HEK293 (cell line): ENCODE measurements at regions not wholly inside any gene's neighbourhood (a gene's known extent, or its start where the extent isn't known, plus 50 kb on each side); places are given as distances from the start of the nearest gene placed in this dataset.

ENCODE experiments used
- CTCF ChIA-PET: fragments of 350-600 bp; formaldehyde crosslinking; extraction: SDS; loops from one replicate; lab custom pipeline; 2021; ENCODE audit warnings: antibody characterized with exemption; lab: Yijun Ruan, JAX
- POLR2A ChIA-PET: fragments of 300-600 bp; formaldehyde crosslinking; extraction: SDS; loops from one replicate; lab custom pipeline; 2020; ENCODE audit warnings: antibody characterized with exemption, inconsistent platforms; lab: Yijun Ruan, JAX
- H3K27ac ChIP-seq: fragments of 200-500 bp; sonication (Bioruptor generic); 2 replicates; pipeline ENCODE4 v1.5.1; 2014; ENCODE audit warnings: low read depth, low read length, control low read depth, inconsistent platforms; ENCODE audit errors: extremely low read depth
- H3K36me3 ChIP-seq, 2 experiments: fragments of 200-500 bp in 1 of 2; sonication (Bioruptor generic) in 1 of 2; 1 replicate in 1 of 2; 2 replicates in 1 of 2; pipeline ENCODE4 v1.5.1; 2014 to 2017; ENCODE audit warnings: inconsistent platforms in 2 of 2, low read length in 2 of 2; ENCODE audit not compliant: control insufficient read depth in 2 of 2, insufficient read depth in 1 of 2
- H3K4me1 ChIP-seq: fragments of 200-500 bp; sonication (Bioruptor generic); 2 replicates; pipeline ENCODE4 v1.5.1; 2014; ENCODE audit warnings: mild to moderate bottlenecking, low read length, inconsistent platforms; ENCODE audit not compliant: control insufficient read depth, insufficient read depth
- H3K4me3 ChIP-seq: 2 replicates; pipeline ENCODE4 v1.5.1; 2011; ENCODE audit warnings: low read depth, mild to moderate bottlenecking, control low read depth, low read length, moderate library complexity
- H3K9me3 ChIP-seq: fragments of 200-500 bp; sonication (Bioruptor generic); 2 replicates; pipeline ENCODE4 v1.5.1; 2014; ENCODE audit warnings: low read depth, low read length, inconsistent platforms; ENCODE audit not compliant: control insufficient read depth, insufficient read depth
- HOXC10 ChIP-seq: sonication (generic); formaldehyde crosslinking; IDR thresholded peaks from 2 replicates; pipeline ENCODE4 v1.8.1; 2023; ENCODE audit warnings: mild to moderate bottlenecking, missing genetic modification reagents
- KLF7 ChIP-seq: fragments of 450-650 bp; formaldehyde crosslinking; IDR thresholded peaks from 2 replicates; pipeline ENCODE4 v1.5.1; 2016; ENCODE audit warnings: missing biosample characterization, missing genetic modification characterization, borderline replicate concordance
- SETDB1 ChIP-seq: IDR thresholded peaks from one replicate; pipeline ENCODE4 v1.6.1; 2017; ENCODE audit warnings: mild to moderate bottlenecking, low read length, moderate library complexity, mixed read lengths; ENCODE audit not compliant: insufficient read length
- TRIM28 ChIP-seq: IDR thresholded peaks from 2 replicates; pipeline ENCODE4 v1.6.1; 2011; ENCODE audit warnings: low read length, control low read depth, borderline replicate concordance
- YY1 ChIP-seq: fragments of 450-650 bp; formaldehyde crosslinking; IDR thresholded peaks from 2 replicates; pipeline ENCODE4 v1.5.1; 2018; ENCODE audit warnings: missing biosample characterization, missing genetic modification characterization
- ZBTB21 ChIP-seq: fragments of 450-650 bp; formaldehyde crosslinking; IDR thresholded peaks from 2 replicates; pipeline ENCODE4 v1.5.1; 2017; ENCODE audit warnings: missing biosample characterization, missing genetic modification characterization
- ZBTB44 ChIP-seq: fragments of 450-650 bp; IDR thresholded peaks from 2 replicates; pipeline ENCODE4 v1.5.1; 2018; ENCODE audit warnings: missing biosample characterization, mild to moderate bottlenecking, missing genetic modification characterization
- ZIC2 ChIP-seq: fragments of 450-650 bp; formaldehyde crosslinking; IDR thresholded peaks from 2 replicates; pipeline ENCODE4 v1.5.1; 2016; ENCODE audit warnings: missing biosample characterization, missing genetic modification characterization
- ZNF132 ChIP-seq: fragments of 450-650 bp; formaldehyde crosslinking; IDR thresholded peaks from 2 replicates; pipeline ENCODE4 v1.5.1; 2017; ENCODE audit warnings: missing biosample characterization, missing genetic modification characterization, borderline replicate concordance
- ZNF133 ChIP-seq: fragments of 450-650 bp; formaldehyde crosslinking; IDR thresholded peaks from 2 replicates; pipeline ENCODE4 v1.5.1; 2016; ENCODE audit warnings: missing biosample characterization, missing genetic modification characterization
- ZNF169 ChIP-seq: fragments of 450-650 bp; formaldehyde crosslinking; IDR thresholded peaks from 2 replicates; pipeline ENCODE4 v1.5.1; 2016; ENCODE audit warnings: missing biosample characterization, missing genetic modification characterization
- ZNF19 ChIP-seq: fragments of 450-650 bp; formaldehyde crosslinking; IDR thresholded peaks from 2 replicates; pipeline ENCODE4; 2016; ENCODE audit warnings: missing biosample characterization, missing genetic modification characterization, low read depth
- ZNF202 ChIP-seq: fragments of 450-650 bp; formaldehyde crosslinking; IDR thresholded peaks from 2 replicates; pipeline ENCODE4 v1.5.1; 2016; ENCODE audit warnings: missing biosample characterization, missing genetic modification characterization, borderline replicate concordance
- ZNF449 ChIP-seq: fragments of 450-650 bp; formaldehyde crosslinking; IDR thresholded peaks from 2 replicates; pipeline ENCODE4 v1.5.1; 2017; ENCODE audit warnings: missing biosample characterization, mild to moderate bottlenecking, missing genetic modification characterization, moderate library complexity
- ZNF626 ChIP-seq: fragments of 450-650 bp; sonication (Bioruptor Pico); formaldehyde crosslinking; IDR thresholded peaks from 2 replicates; pipeline ENCODE4 v1.5.1; 2018; ENCODE audit warnings: missing biosample characterization, missing genetic modification characterization, inconsistent platforms
- ZNF707 ChIP-seq: fragments of 450-650 bp; formaldehyde crosslinking; IDR thresholded peaks from 2 replicates; pipeline ENCODE4 v1.5.1; 2016; ENCODE audit warnings: missing biosample characterization, missing genetic modification characterization
- ZNF747 ChIP-seq: fragments of 450-650 bp; formaldehyde crosslinking; IDR thresholded peaks from 2 replicates; pipeline ENCODE4 v1.5.1; 2016; ENCODE audit warnings: missing biosample characterization, missing genetic modification characterization
- ZNF791 ChIP-seq: fragments of 450-650 bp; formaldehyde crosslinking; IDR thresholded peaks from 2 replicates; pipeline ENCODE4 v1.5.1; 2016; ENCODE audit warnings: missing biosample characterization, missing genetic modification characterization
- ZNF830 ChIP-seq: fragments of 450-650 bp; IDR thresholded peaks from 2 replicates; pipeline ENCODE4 v1.5.0; 2018; ENCODE audit warnings: missing biosample characterization, missing genetic modification characterization, low read depth, mild to moderate bottlenecking, moderate library complexity
- TF ChIP-seq, protein P1 (sequence below): fragments of 450-650 bp; formaldehyde crosslinking; optimal IDR thresholded peaks from 2 replicates; pipeline ENCODE3; 2016; ENCODE audit warnings: missing biosample characterization, mild to moderate bottlenecking, missing genetic modification characterization
- TF ChIP-seq, protein P2 (sequence below): fragments of 450-650 bp; formaldehyde crosslinking; IDR thresholded peaks from 2 replicates; pipeline ENCODE4; 2016; ENCODE audit warnings: missing biosample characterization, missing genetic modification characterization
- TF ChIP-seq, protein P3 (sequence below): fragments of 450-650 bp; formaldehyde crosslinking; IDR thresholded peaks from 2 replicates; pipeline ENCODE4 v1.5.1; 2016; ENCODE audit warnings: missing biosample characterization, missing genetic modification characterization
- TF ChIP-seq, protein P4 (sequence below): fragments of 450-650 bp; formaldehyde crosslinking; IDR thresholded peaks from 2 replicates; pipeline ENCODE4 v1.5.1; 2016; ENCODE audit warnings: missing biosample characterization, missing genetic modification characterization
- TF ChIP-seq, protein P5 (sequence below): IDR thresholded peaks from 2 replicates; pipeline ENCODE4 v1.6.1; 2011; ENCODE audit warnings: mild to moderate bottlenecking, low read depth, low read length, borderline replicate concordance

GRCh38 chr4:181908168-181908567, 335.0 kb upstream of the TENM3 start:
- H3K27ac ChIP-seq = no peak overlapping the region
- CTCF ChIA-PET = no interaction called here

DNA sequence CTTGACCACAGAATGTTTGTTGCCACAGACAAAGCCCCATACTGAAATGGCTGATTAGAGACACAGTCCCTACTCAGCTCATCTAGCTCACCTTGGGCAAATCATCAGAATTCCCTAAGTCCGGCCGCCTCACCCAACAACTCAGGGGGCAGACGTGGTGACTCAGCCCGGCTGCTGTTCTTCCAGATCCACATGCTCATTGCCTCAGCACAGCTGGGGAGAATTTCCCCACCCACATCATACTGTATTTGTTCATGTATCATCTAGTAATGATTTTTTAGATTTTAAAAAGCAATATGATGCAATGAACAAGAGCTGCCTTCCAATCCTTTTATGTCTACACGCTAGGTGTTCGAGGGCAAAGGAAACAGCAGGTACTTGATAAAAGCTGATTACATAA, 333.8 kb upstream of the TENM3 start:
- Histone ChIP-seq H3K9me3 (no peaks in the 10 kb centered on the region), H3K27ac (no peak overlapping the region), H3K4me3 (no peak overlapping the region), H3K4me1 (no peaks in the 10 kb centered on the region), H3K36me3 (no peaks in the 10 kb centered on the region)
- ChIA-PET POLR2A (no interaction called here), CTCF (no interaction called here)
- TF ChIP-seq ZNF830 (tag by site-specific recombination) = no peak
- no peak for TF ChIP-seq ZNF202 (tag by site-specific recombination)
- no peak for TF ChIP-seq ZBTB21 (tag by site-specific recombination)
- no peak for TF ChIP-seq TRIM28
- no peak for TF ChIP-seq ZNF449 (tag by site-specific recombination)
- TF ChIP-seq ZNF133 (tag by site-specific recombination) = no peak
- TF ChIP-seq, protein P1, sequence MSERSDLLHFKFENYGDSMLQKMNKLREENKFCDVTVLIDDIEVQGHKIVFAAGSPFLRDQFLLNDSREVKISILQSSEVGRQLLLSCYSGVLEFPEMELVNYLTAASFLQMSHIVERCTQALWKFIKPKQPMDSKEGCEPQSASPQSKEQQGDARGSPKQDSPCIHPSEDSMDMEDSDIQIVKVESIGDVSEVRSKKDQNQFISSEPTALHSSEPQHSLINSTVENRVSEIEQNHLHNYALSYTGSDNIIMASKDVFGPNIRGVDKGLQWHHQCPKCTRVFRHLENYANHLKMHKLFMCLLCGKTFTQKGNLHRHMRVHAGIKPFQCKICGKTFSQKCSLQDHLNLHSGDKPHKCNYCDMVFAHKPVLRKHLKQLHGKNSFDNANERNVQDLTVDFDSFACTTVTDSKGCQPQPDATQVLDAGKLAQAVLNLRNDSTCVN = no peak
- no peak for TF ChIP-seq ZNF707 (tag by site-specific recombination)
- TF ChIP-seq, protein P2, sequence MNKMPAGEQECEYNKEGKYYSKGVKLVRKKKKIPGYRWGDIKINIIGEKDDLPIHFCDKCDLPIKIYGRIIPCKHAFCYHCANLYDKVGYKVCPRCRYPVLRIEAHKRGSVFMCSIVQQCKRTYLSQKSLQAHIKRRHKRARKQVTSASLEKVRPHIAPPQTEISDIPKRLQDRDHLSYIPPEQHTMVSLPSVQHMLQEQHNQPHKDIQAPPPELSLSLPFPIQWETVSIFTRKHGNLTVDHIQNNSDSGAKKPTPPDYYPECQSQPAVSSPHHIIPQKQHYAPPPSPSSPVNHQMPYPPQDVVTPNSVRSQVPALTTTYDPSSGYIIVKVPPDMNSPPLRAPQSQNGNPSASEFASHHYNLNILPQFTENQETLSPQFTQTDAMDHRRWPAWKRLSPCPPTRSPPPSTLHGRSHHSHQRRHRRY (tag by site-specific recombination) = no peak
- no peak for TF ChIP-seq ZNF626 (tag by site-specific recombination)

More at GRCh38 chr4:181908168-181908567, 335.0 kb upstream of the TENM3 start:
- TF ChIP-seq HOXC10 (no peak), ZNF747 (no peak), ZNF169 (tag by site-specific recombination) (no peak), KLF7 (tag by site-specific recombination) (no peak), ZBTB44 (tag by site-specific recombination) (no peak), ZNF19 (tag by site-specific recombination) (no peak), ZNF791 (no peak), ZNF132 (tag by site-specific recombination) (no peak), ZIC2 (tag by site-specific recombination) (no peak), YY1 (tag by site-specific recombination) (no peak), SETDB1 (no peak)
- TF ChIP-seq, protein P3, sequence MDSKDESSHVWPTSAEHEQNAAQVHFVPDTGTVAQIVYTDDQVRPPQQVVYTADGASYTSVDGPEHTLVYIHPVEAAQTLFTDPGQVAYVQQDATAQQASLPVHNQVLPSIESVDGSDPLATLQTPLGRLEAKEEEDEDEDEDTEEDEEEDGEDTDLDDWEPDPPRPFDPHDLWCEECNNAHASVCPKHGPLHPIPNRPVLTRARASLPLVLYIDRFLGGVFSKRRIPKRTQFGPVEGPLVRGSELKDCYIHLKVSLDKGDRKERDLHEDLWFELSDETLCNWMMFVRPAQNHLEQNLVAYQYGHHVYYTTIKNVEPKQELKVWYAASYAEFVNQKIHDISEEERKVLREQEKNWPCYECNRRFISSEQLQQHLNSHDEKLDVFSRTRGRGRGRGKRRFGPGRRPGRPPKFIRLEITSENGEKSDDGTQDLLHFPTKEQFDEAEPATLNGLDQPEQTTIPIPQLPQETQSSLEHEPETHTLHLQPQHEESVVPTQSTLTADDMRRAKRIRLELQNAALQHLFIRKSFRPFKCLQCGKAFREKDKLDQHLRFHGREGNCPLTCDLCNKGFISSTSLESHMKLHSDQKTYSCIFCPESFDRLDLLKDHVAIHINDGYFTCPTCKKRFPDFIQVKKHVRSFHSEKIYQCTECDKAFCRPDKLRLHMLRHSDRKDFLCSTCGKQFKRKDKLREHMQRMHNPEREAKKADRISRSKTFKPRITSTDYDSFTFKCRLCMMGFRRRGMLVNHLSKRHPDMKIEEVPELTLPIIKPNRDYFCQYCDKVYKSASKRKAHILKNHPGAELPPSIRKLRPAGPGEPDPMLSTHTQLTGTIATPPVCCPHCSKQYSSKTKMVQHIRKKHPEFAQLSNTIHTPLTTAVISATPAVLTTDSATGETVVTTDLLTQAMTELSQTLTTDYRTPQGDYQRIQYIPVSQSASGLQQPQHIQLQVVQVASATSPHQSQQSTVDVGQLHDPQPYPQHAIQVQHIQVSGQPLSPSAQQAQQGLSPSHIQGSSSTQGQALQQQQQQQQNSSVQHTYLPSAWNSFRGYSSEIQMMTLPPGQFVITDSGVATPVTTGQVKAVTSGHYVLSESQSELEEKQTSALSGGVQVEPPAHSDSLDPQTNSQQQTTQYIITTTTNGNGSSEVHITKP = no peak
- TF ChIP-seq, protein P2 (tag by site-specific recombination) = no peak
- TF ChIP-seq, protein P4, sequence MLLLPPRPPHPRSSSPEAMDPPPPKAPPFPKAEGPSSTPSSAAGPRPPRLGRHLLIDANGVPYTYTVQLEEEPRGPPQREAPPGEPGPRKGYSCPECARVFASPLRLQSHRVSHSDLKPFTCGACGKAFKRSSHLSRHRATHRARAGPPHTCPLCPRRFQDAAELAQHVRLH (tag by site-specific recombination) = no peak
- TF ChIP-seq, protein P5, sequence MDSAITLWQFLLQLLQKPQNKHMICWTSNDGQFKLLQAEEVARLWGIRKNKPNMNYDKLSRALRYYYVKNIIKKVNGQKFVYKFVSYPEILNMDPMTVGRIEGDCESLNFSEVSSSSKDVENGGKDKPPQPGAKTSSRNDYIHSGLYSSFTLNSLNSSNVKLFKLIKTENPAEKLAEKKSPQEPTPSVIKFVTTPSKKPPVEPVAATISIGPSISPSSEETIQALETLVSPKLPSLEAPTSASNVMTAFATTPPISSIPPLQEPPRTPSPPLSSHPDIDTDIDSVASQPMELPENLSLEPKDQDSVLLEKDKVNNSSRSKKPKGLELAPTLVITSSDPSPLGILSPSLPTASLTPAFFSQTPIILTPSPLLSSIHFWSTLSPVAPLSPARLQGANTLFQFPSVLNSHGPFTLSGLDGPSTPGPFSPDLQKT = no peak
- Histone ChIP-seq H3K36me3 (no peaks in the 10 kb centered on the region), H3K9me3 (no peaks in the 10 kb centered on the region), H3K4me1 (no peaks in the 10 kb centered on the region), H3K4me3 (no peak overlapping the region)
- POLR2A ChIA-PET = no interaction called here
